RWPE1 (cell line): ENCODE measurements at regions not wholly inside any gene's neighbourhood (a gene's known extent, or its start where the extent isn't known, plus 50 kb on each side); places are given as distances from the start of the nearest gene placed in this dataset.

Experiments used
- CTCF ChIA-PET: fragments of 350-600 bp; sonication (Branson Sonifier 250); formaldehyde crosslinking; extraction: SDS; loops from one replicate; lab custom pipeline; 2021; lab: Yijun Ruan, JAX
- POLR2A ChIA-PET: fragments of 400-600 bp; formaldehyde crosslinking; extraction: SDS; loops from one replicate; lab custom pipeline; 2020; ENCODE audit warnings: antibody characterized with exemption; ENCODE audit not compliant: low non-redundant PET; lab: Yijun Ruan, JAX
- DNase-seq: peaks from one replicate; pipeline ENCODE4 v3.0.0; 2012; ENCODE audit warnings: low spot score
- H3K27ac ChIP-seq: fragments of 450-650 bp; 2 replicates; pipeline ENCODE4 v1.5.1; 2017
- CTCF ChIP-seq: fragments of 450-650 bp; conservative IDR thresholded peaks from 2 replicates; pipeline ENCODE4 v1.5.1; 2017; ENCODE audit warnings: low read depth, mild to moderate bottlenecking

GRCh38 chr15:53875139-53875538 is 103.1 kb upstream of the UNC13C start:
- POLR2A ChIA-PET = no interaction called here
- DNase-seq = no peak
- TF ChIP-seq CTCF = no peak
- H3K27ac ChIP-seq = no peak overlapping the region
- CTCF ChIA-PET = interaction anchor here (0.6 kb wide), 1 partner anchor 1558 kb away, joined by 3 read pairs; no protein-coding TSS in a partner anchor

- no peak for TF ChIP-seq CTCF
- POLR2A ChIA-PET = no interaction called here
Observed at GRCh38 chr15:53872410-53872809, 105.8 kb upstream of the UNC13C start.

GRCh38 chr15:53869806-53870073 is 108.5 kb upstream of the UNC13C start:
- ChIA-PET CTCF (no interaction called here), POLR2A (no interaction called here)
- no peak for TF ChIP-seq CTCF
- DNase-seq = no peak
- H3K27ac ChIP-seq = no peak overlapping the region

More at GRCh38 chr15:53872410-53872809, 105.8 kb upstream of the UNC13C start:
- H3K27ac ChIP-seq = no peak overlapping the region
- CTCF ChIA-PET = interaction anchor here (0.7 kb wide), 1 partner anchor 73 kb away, joined by 3 read pairs; no protein-coding TSS in a partner anchor
- peak; percentile 8 for DNase-seq

GRCh38 chr15:53869044-53869805 is 109.0 kb upstream of the UNC13C start:
- peak; percentile 28; the same call in 1 of the 2 replicates for TF ChIP-seq CTCF
- ChIA-PET POLR2A (no interaction called here), CTCF (interaction anchor here (0.6 to 0.8 kb wide), 4 partner anchors 13 to 1369 kb away, joined by 3 to 5 read pairs (median 4); no protein-coding TSS in a partner anchor)
- no peak overlapping the region for H3K27ac ChIP-seq
- DNase-seq = peak; percentile 5

- no peak for DNase-seq
- no peak overlapping the region for H3K27ac ChIP-seq
- TF ChIP-seq CTCF = no peak
- CTCF ChIA-PET = no interaction called here
- POLR2A ChIA-PET = no interaction called here
Observed at GRCh38 chr15:53862386-53862785, 102.9 kb upstream of the WDR72 start.

GRCh38 chr15:53861792-53862191 is 102.3 kb upstream of the WDR72 start:
- POLR2A ChIA-PET = no interaction called here
- no peak for DNase-seq
- no peak for TF ChIP-seq CTCF
- no peak overlapping the region for H3K27ac ChIP-seq
- CTCF ChIA-PET = no interaction called here
